ENCODE measurements at regions not wholly inside any gene's neighbourhood (a gene's known extent, or its start where the extent isn't known, plus 50 kb on each side); places are given as distances from the start of the nearest gene placed in this dataset.

DNA sequence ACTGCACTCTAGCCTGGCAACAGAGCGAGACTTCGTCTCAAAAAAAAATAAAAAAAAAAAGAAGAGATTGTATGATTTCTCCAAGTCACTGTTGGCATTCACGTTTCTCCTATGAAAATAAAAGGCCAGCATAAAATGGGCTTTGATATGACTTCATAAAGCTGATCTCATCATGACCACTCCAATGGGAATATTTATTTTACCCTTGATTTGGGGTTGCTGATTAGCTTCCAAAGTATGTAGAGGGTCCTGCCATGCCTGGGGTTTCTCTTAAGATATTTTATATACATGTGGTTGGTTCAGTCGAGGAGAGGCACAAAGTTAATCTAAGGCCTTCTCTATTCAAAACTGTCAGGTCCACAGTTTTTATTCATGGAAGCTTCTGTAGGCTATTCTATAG, 247.0 kb upstream of the TNC start:
- H3K27me3 Mint-ChIP-seq (ENCODE audit: low read depth): no peaks in the 10 kb centered on the region
- CTCF ChIA-PET: interaction anchor here (0.6 kb wide), 1 partner anchor 457 kb away, joined by 3 read pairs; no protein-coding TSS in a partner anchor
- no peaks in the 10 kb centered on the region for H3K9me3 Mint-ChIP-seq (ENCODE audit: insufficient read depth)
- no peaks in the 10 kb centered on the region for H3K36me3 Mint-ChIP-seq (ENCODE audit: low read depth)
- no peak overlapping the region for H3K27ac Mint-ChIP-seq
- no peak for DNase-seq
- no peak overlapping the region for H3K4me3 Mint-ChIP-seq
- H3K4me1 Mint-ChIP-seq (ENCODE audit: low read depth): no peaks in the 10 kb centered on the region
- POLR2A ChIA-PET: no interaction called here
- ATAC-seq: no peak

DNA sequence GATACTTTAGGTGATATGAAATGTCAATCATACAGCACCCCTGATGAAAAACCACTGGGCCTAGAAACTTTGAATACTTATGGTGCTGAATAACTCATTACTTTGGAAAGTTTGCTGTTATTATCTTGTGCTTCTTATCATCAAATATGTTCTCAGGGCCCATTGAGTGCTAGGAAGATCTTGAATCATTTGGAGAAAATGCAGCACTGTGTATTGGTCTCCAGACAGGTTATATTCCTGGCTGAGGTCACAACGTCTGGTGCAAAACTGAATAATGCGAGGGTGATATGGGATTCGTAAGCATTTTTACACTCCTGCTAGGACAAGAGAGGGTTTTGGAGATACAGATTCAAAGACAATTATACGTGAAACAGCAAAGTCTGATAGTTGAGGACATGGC, 249.4 kb upstream of the TNC start:
- ATAC-seq (no peak), DNase-seq (no peak)
- H3K27me3 Mint-ChIP-seq (ENCODE audit: low read depth): no peaks in the 10 kb centered on the region
- no peaks in the 10 kb centered on the region for H3K4me1 Mint-ChIP-seq (ENCODE audit: low read depth)
- no peak overlapping the region for H3K27ac Mint-ChIP-seq
- ChIA-PET POLR2A (no interaction called here), CTCF (no interaction called here)
- H3K4me3 Mint-ChIP-seq: no peak overlapping the region
- H3K36me3 Mint-ChIP-seq (ENCODE audit: low read depth): no peaks in the 10 kb centered on the region
- H3K9me3 Mint-ChIP-seq (ENCODE audit: insufficient read depth): no peaks in the 10 kb centered on the region

DNA sequence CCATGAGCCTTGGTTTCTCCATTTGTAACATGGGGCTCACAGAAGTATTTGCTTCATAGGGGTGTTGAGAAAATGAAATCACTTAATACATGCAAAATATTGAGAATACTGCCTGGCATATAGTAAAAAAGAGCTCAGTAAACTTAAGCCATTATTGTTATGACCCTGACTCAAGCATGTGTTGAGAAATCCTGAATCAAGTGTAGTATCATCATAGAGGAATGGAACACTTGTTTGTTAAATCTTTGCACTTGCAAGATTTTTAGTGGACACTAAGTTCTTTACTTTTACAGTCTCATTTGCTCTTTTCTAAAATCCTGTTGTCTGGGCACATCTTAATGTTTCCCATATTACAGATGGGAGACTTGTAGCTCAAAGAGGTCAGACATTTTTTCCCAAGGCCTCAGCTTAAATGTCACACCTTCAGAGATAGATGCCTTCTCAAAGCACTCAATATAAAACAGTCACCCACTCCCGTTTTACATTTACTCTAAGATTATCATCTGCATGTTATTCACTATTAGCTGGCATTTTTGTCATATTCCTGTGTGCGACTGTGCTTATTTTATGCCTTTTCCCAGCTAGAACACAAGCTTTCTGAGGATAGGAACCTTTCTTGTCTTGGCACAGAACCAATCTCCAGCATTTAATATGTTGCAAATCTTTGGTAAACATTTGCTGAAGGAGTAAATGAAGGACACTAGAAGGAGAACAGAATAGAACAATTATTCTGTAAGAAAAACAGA, 250.0 kb upstream of the TNC start:
- POLR2A ChIA-PET: no interaction called here
- no peaks in the 10 kb centered on the region for H3K27me3 Mint-ChIP-seq (ENCODE audit: low read depth)
- CTCF ChIA-PET: no interaction called here
- H3K9me3 Mint-ChIP-seq (ENCODE audit: insufficient read depth): no peaks in the 10 kb centered on the region
- no peaks in the 10 kb centered on the region for H3K36me3 Mint-ChIP-seq (ENCODE audit: low read depth)
- no peak overlapping the region for H3K27ac Mint-ChIP-seq
- no peak overlapping the region for H3K4me3 Mint-ChIP-seq
- no peaks in the 10 kb centered on the region for H3K4me1 Mint-ChIP-seq (ENCODE audit: low read depth)
- ATAC-seq: no peak
- no peak for DNase-seq

DNA sequence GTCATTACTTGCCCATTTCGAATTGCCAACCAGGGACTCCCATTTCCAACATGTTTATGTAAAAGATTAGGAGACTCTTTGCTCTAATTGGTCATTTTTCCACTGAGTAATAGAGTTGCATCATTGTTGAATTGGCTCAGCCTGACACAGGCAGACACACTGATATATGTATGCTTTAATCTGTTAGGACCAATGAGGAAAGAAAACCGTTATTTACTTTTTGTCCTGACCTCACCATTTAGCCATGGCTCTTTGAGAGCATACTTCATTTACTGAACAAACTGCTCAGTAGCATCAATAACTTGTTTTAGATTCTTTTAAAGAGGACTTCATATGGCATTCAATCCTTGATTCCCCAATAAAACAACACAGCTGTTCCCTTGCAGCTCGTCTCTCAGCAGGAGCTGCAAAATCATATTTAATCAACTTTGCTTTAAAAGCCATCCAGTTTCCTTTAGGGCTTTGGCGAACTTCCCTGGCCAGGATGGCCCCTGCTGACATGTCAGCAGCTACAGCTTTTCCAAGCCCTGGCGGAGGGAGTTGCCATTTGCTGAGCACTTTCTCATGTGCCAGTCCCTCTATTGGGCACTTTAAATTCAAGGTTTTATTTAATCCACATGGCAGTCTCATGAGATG, 251.5 kb upstream of the TNC start:
- no peak for ATAC-seq
- ChIA-PET CTCF (no interaction called here), POLR2A (no interaction called here)
- no peaks in the 10 kb centered on the region for H3K36me3 Mint-ChIP-seq (ENCODE audit: low read depth)
- H3K27me3 Mint-ChIP-seq (ENCODE audit: low read depth): peaks cover 2% of the 10 kb centered on the region
- DNase-seq: no peak
- H3K9me3 Mint-ChIP-seq (ENCODE audit: insufficient read depth): no peaks in the 10 kb centered on the region
- H3K4me3 Mint-ChIP-seq: no peak overlapping the region
- no peaks in the 10 kb centered on the region for H3K4me1 Mint-ChIP-seq (ENCODE audit: low read depth)
- H3K27ac Mint-ChIP-seq: no peak overlapping the region

DNA sequence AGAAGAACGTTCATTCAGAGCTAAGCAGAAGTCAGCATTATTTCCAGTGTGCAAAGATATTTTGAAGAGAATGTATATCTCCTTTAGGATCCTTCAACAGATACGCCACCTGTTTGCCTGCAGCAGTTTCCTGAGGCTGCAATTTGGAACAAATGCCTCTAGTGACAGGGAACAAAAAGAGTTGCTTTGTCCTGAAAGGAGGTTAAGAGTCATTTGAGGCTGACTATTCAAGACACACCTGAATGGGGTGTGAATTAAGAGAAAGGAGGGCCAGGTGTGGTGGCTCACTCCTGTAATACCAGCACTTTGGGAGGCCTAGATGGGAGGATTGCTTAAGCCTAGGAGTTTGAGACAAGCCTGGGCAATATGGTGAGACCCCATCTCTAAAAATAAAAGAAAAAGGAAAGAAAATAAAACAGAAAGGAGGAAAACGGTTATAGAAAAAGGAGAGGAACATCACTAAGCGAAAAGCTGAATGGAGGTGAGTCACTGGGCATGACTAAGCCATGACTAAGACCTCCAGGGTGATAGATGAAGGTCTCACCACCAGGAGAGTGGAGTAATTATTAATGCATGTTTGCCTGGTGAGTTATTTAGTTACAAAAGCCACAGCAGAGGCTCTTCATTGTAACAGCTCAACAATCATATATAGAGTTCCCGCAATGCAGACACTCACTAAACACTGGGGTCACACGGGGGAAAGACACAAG, 255.2 kb upstream of the TNC start:
- H3K36me3 Mint-ChIP-seq (ENCODE audit: low read depth): no peaks in the 10 kb centered on the region
- H3K4me1 Mint-ChIP-seq (ENCODE audit: low read depth): no peaks in the 10 kb centered on the region
- ChIA-PET POLR2A (no interaction called here), CTCF (no interaction called here)
- ATAC-seq: no peak
- peaks cover 4% of the 10 kb centered on the region for H3K27me3 Mint-ChIP-seq (ENCODE audit: low read depth)
- DNase-seq: no peak
- H3K27ac Mint-ChIP-seq: no peak overlapping the region
- H3K9me3 Mint-ChIP-seq (ENCODE audit: insufficient read depth): no peaks in the 10 kb centered on the region
- no peak overlapping the region for H3K4me3 Mint-ChIP-seq

DNA sequence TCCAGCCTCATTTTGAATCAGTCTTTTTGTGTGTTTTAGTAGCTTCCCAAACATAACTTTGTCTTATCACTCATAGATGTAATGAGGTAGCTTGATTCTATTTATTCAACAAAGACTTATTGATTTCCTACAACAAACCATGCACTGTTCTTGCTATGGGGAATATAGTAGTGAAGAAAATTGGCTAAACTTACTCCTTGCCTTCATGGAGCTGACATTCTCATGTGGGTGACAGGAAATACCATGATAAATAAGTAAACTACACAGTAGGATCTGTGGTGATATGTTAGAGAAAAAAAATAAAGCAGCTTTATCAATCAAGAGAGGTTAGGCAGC, 255.7 kb upstream of the TNC start:
- ATAC-seq (no peak), DNase-seq (no peak)
- ChIA-PET POLR2A (no interaction called here), CTCF (no interaction called here)
- H3K4me1 Mint-ChIP-seq (ENCODE audit: low read depth): no peaks in the 10 kb centered on the region
- no peaks in the 10 kb centered on the region for H3K9me3 Mint-ChIP-seq (ENCODE audit: insufficient read depth)
- H3K36me3 Mint-ChIP-seq (ENCODE audit: low read depth): no peaks in the 10 kb centered on the region
- H3K4me3 Mint-ChIP-seq: no peak overlapping the region
- H3K27me3 Mint-ChIP-seq (ENCODE audit: low read depth): peaks cover 4% of the 10 kb centered on the region
- no peak overlapping the region for H3K27ac Mint-ChIP-seq

DNA sequence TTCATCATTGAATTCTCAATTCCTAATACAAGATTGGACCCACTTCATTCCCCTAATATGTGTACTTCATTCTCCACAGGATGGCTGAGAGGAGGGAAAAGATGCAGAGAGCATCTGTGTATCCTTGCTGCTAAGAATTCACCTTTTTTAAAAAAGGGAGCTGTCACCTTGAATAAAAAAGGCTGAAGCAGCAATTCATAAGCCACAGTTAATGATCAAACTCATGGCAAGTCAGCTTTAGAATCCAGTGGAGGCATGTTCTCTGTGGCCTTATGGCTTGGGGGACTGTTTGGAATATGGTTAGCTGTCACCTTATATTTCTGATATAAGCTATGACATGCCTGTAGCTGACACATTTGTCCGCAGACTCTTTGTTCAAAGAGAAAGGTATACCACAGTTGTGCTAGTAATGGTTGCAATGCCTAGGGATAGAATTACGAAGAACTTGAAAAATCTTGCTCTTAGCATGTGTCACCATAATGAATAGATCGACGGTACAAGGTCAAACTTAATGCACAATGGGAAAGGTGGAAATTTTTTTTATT, 256.8 kb upstream of the TNC start:
- Mint-ChIP-seq H3K27ac (no peak overlapping the region), H3K9me3 (ENCODE audit: insufficient read depth) (no peaks in the 10 kb centered on the region), H3K4me1 (ENCODE audit: low read depth) (no peaks in the 10 kb centered on the region), H3K27me3 (ENCODE audit: low read depth) (peaks cover 4% of the 10 kb centered on the region), H3K36me3 (ENCODE audit: low read depth) (no peaks in the 10 kb centered on the region), H3K4me3 (no peak overlapping the region)
- no peak for DNase-seq
- POLR2A ChIA-PET: no interaction called here
- ATAC-seq: no peak
- CTCF ChIA-PET: interaction anchor here (1.2 kb wide), 1 partner anchor 17 kb away, joined by 3 read pairs; no protein-coding TSS in a partner anchor

DNA sequence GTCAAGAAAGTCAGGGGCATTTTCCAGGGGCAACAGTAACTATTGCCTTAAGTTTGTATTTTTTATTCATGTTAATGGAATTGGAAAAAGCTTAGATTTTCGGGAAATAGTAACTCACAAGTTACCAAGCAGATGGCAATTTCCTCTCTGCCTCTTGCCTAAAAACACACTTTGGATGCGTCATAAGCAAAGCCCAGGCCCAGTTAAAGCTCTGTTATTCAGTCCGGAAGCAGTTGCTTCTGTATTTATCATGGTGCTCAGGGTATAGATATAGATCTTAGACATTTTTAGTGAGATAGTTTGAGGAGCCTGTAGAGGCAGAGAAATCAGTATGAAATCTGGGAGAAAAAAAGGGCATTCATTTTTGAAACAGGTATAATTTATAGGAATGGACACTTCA, 260.3 kb upstream of the TNC start:
- Mint-ChIP-seq H3K27me3 (ENCODE audit: low read depth) (peaks cover 4% of the 10 kb centered on the region), H3K4me1 (ENCODE audit: low read depth) (no peaks in the 10 kb centered on the region), H3K36me3 (ENCODE audit: low read depth) (no peaks in the 10 kb centered on the region), H3K27ac (no peak overlapping the region), H3K9me3 (ENCODE audit: insufficient read depth) (no peaks in the 10 kb centered on the region), H3K4me3 (no peak overlapping the region)
- POLR2A ChIA-PET: no interaction called here
- DNase-seq (no peak), ATAC-seq (no peak)
- CTCF ChIA-PET: no interaction called here

DNA sequence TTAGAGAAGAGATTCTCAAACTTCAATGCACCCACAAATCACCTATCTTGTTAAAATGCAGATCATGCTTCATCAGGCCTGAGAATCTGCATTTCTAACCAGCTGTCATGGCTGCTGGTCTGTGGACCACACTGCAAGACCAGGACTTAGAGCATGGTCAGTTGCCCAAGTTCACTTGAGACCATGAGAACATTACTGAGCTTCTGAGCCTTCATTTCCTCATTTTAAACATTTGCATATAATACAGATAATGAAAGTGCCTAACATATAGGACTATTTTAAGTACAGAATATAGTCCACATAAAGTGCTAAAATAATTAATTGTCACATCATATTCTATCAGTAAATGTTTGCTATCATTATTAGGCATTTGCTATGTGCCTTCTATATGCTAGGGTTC, 260.8 kb upstream of the TNC start:
- no peaks in the 10 kb centered on the region for H3K9me3 Mint-ChIP-seq (ENCODE audit: insufficient read depth)
- CTCF ChIA-PET: no interaction called here
- POLR2A ChIA-PET: no interaction called here

DNA sequence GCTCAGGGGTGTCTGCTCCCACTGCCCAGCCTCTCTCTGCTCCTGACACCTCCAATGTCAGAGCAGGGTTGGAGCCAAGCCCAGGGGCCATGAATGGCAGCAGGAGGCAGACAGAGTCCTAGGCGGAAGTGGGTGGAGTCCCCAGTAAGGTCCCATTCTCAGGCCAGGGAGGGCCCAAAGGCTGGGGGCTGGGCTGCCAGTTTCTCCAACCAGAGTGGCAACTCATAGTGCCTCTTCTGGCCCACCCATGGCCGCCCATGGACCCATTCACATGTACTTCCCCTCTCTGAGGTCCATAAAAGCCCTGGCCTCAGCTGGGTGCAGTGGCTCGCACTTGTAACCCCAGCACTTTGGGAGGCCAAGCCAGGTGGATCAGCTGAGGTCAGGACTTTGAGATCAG, 261.8 kb upstream of the TNC start:
- Mint-ChIP-seq H3K4me3 (no peak overlapping the region), H3K27ac (no peak overlapping the region), H3K4me1 (ENCODE audit: low read depth) (no peaks in the 10 kb centered on the region), H3K27me3 (ENCODE audit: low read depth) (peaks cover 2% of the 10 kb centered on the region), H3K36me3 (ENCODE audit: low read depth) (no peaks in the 10 kb centered on the region), H3K9me3 (ENCODE audit: insufficient read depth) (no peaks in the 10 kb centered on the region)
- CTCF ChIA-PET: no interaction called here
- ATAC-seq (no peak), DNase-seq (no peak)
- POLR2A ChIA-PET: no interaction called here

More for the DNA sequence above, 260.8 kb upstream of the TNC start:
- Mint-ChIP-seq H3K27me3 (ENCODE audit: low read depth) (peaks cover 4% of the 10 kb centered on the region), H3K4me3 (no peak overlapping the region), H3K4me1 (ENCODE audit: low read depth) (no peaks in the 10 kb centered on the region), H3K36me3 (ENCODE audit: low read depth) (no peaks in the 10 kb centered on the region), H3K27ac (no peak overlapping the region)
- no peak for ATAC-seq
- DNase-seq: no peak

DNA sequence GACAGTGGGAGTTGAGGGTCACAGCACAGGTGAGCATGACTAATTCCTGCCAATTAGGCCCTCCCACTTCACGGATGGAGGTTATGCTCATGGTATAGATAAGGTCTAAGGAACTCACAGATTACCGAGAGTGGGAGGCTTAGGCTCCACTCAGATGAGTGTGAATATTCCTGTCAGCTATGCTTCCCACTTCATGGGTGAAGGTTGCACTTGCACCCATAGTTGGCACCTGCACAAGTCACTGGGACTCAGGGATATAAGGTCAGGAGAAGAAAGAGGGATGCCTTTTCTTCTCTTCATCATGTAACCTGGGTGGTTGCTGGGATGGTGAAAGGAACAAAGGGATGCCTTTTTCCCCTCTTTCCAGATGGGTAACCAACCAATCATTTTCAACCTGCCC, 264.9 kb upstream of the TNC start:
- CTCF ChIA-PET: no interaction called here
- Mint-ChIP-seq H3K27me3 (ENCODE audit: low read depth) (no peaks in the 10 kb centered on the region), H3K9me3 (ENCODE audit: insufficient read depth) (no peaks in the 10 kb centered on the region), H3K36me3 (ENCODE audit: low read depth) (no peaks in the 10 kb centered on the region), H3K4me1 (ENCODE audit: low read depth) (no peaks in the 10 kb centered on the region), H3K27ac (no peak overlapping the region), H3K4me3 (no peak overlapping the region)
- ATAC-seq: no peak
- POLR2A ChIA-PET: no interaction called here
- DNase-seq: no peak

DNA sequence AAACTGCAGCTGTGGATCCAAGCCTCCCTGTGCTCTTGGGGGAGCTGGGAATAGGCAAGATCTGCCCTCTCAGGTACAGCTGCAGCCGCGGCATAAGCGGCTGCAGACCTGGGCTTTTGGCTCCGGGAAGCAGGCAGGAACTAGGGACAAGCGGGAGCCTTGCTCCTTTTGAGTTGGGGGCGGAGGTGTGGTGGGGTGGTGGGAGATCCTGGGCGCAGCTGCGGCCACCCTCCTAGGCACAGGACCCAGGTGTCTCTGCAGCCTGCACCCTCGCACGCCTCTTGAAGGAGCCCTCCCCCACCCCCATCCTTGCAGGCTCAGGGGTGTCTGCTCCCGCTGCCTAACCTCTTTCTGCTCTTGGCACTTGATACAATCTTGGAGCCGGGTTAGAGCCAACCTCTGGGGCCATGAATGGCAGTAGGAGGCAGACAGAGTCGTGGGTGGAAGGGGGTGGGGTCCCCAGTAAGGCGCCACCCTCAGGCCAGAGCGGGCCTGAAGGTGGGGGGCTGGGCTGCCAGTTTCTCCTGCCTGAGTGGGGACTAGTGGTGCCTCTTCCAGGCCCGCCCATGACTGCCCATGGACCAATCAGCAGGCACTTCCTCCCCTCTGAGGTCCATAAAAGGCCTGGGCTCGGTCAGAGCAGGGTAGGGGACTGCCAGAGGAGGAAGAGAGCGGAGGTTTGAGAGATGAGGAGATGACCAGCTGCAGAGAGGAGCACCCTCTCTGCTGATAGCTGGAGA, 267.6 kb upstream of the TNC start:
- no peak for ATAC-seq
- CTCF ChIA-PET: no interaction called here

More for the DNA sequence above, 267.6 kb upstream of the TNC start:
- no peak overlapping the region for H3K27ac Mint-ChIP-seq
- H3K4me3 Mint-ChIP-seq: no peak overlapping the region
- DNase-seq: no peak
- no peaks in the 10 kb centered on the region for H3K9me3 Mint-ChIP-seq (ENCODE audit: insufficient read depth)
- H3K36me3 Mint-ChIP-seq (ENCODE audit: low read depth): no peaks in the 10 kb centered on the region
- POLR2A ChIA-PET: no interaction called here
- no peaks in the 10 kb centered on the region for H3K27me3 Mint-ChIP-seq (ENCODE audit: low read depth)
- no peaks in the 10 kb centered on the region for H3K4me1 Mint-ChIP-seq (ENCODE audit: low read depth)
